GM19372 (cell line): ENCODE measurements at regions not wholly inside any gene's neighbourhood (a gene's known extent, or its start where the extent isn't known, plus 50 kb on each side); places are given as distances from the start of the nearest gene placed in this dataset.
"Not testable (repeated sequence)": the region's sequence is repeated elsewhere in the genome, so short reads cannot be mapped to it uniquely, and the experiment has no call there.

Source experiments
- ATAC-seq: cut with Tn5 transposase; IDR thresholded peaks from one replicate; pipeline ENCODE4 v1.9.1; 2021; ENCODE audit warnings: mild to moderate bottlenecking, low read depth, moderate library complexity; ENCODE audit not compliant: unreplicated experiment

DNA sequence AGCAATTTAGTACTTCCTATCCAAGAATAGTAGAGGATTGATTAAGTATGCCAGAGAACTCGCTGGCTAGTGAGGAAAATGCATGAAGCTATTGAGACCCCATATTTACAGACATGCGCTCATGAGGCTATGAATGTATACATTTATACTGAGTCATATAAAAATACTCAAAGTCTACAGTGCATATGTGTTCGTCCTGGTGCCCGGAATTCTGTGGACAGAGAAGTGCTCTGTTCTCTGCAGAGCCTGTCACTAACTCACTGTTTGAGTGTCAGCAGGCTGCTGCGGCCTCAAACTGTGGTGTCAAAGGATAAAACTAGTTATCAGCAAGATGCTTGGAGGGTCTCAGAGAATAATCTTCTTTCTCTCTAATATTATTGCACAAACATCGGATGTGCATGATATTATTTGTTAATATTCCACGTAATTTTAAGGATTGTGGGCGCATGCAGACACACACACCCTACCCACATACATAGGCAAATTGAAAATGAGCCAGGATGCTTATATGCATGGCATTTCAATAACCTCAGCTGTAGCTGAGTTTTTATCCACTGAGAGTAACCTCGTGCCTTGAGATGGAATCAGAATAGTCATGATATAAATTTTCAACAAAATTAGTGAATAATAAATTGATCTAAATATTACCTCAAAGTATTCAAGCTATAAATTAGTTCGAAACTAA, 50.0 kb upstream of the TSC22D2 start:
- no peak for ATAC-seq

- no peak for ATAC-seq
These were observed 51.0 kb upstream of the TSC22D2 start for GRCh38 chr3:150357140-150357539.

GRCh38 chr3:150355574-150355973, 52.5 kb upstream of the TSC22D2 start:
- ATAC-seq: no peak

DNA sequence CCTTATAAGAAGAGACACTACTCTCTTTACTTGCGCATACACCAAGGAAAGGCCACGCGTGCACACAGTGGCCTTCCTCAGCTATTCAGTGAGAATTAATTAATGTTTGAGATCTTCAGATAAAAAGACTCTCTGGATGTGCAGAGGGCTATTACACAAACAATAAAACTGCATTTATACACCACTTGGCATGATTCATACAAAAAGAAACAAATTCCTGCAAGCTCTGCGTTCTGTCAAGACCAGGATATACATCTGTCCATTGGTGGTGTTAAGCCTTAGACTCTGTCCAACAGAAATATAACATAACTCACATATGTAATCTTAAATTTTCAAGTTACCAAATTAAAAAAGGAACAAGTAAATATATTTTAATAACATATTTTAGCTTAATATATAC, 55.2 kb upstream of the TSC22D2 start:
- ATAC-seq: no peak

DNA sequence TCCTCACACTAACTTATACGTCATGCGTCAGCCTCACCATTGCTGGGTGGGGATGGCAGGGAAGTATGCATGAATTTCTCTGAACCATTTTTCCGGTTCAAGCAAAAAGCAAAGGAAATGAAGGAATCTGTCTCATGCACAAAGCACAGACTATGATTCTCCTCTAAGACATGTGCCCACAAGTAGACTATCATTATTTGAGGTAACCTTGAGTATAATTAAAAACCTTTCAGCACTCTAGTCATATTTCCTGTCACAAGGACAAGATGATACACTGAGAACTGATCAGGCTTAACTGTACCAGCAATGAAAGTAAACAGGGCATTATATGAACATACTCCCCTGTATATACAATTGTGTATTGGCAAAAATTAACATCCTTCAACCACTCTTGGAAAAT, 56.7 kb upstream of the TSC22D2 start:
- ATAC-seq: no peak

DNA sequence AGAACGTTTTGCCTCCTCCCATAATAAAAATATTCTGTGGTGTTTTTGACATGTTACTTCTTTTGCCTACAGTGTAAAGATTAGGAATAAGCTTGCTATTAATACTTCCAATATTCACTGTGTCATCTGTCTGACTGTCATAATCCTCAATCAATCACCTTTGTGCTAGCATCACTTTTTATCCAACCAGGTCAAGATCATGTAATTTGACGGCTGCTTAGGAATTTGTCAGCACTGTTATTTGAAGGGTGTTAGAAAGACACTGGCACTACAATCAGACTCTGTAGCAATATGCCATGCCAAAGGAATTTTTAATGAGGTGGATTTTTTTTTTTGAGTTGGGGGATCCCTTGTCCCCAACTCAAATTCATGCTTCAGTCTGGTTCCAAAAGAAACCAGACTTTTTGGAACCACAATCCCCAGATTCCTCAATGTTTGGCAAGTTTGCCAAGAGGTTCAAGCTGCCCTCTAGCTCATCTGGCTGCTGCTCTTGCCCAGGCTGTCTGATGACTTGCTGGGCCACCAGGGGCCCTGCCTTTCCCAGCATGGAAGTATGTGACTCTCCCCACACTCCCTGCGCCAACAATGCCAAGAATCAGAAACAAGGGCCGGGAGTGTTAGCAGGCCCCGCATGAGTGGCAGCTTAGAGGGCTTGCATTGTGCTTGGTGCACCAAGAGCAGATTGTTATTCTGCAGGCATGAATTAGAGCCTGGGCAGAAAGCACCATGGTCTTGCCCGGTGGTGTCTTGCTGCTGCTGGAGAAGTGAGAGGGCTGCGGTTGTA, 58.6 kb upstream of the TSC22D2 start:
- no peak for ATAC-seq

DNA sequence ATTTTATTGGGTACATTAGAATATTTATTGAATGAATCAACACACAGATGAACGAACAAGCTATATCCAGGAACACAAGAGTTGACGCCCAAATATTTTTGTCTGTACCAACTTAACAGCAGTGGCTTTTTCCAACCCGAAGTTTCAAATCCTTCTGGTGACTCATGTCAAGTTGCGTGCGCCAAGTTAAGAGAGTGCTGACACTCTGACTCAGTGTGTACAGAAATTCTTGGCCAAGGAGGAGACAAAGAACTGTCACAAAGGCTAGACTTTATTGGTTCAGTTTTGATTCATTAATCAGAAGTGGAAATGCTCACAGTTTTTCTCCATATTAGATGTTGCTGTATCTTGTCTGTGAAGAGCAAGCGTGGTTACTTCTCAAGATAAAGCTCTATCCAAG, 59.6 kb upstream of the TSC22D2 start:
- ATAC-seq: no peak

DNA sequence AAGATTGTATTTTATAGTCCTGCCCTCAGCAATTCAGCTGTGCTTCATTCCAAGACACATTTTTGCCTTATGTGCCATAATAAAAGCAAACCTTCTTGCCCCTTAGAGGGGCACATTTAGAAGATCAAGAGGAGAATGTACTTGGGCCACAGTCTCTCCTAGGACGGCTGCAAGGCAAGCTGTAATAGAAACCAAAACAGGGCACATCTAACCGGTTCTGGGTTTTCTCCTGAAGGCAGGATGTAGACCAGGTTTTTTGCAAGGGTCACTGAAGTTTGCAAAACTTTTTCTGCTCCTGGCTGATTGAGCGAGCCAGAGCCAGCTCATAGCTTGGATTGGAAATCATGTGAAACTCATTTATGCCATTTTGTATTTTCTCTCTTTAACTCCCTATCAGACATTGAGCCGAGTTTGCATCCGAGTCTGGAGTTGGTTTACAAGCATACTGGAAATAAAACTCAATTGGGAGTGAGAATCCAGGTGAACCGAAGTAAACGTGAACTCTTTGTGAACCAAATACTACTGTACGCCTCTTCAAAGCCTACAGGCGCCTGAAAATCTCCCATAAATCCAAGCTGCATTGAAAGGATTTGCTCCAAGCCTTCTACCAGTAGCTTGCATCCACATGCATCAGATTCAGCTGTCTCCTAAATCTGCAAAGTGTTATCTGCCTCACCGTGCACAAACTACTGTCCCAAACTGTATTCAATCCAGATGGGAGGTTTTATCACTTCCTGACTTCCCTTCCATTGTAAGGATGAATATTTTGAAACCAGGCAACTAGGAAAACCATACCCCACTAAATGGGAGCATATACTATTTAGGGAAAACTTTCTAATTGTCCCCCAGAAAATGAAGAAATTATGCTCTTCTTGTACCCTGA, 60.9 kb upstream of the TSC22D2 start:
- no peak for ATAC-seq

GRCh38 chr3:150346266-150346665, 61.8 kb upstream of the TSC22D2 start:
- ATAC-seq: no peak

DNA sequence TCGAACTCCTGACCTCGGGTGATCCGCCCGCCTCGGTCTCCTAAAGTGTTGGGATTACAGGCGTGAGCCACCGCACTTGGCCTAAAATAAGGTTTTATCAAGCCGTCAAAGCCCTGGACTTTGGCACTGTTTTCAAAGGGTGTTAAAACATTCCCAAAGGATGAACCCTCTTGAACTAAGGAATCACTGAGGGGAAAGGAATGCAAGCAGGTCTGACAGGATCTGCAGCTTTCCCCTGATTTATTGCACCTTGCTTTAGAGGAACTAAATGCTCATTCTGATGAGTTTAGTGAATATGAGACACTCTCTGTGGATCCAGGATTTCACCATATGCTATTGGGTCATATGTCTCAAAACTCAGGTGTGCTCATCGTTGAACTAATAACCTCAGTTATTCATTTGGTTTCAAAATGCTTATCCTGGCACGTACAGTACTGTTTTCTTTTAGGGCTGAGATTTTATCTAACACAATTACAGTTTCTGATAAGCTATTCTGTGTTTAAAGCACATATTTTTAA, 63.0 kb upstream of the TSC22D2 start:
- no peak for ATAC-seq

- no peak for ATAC-seq
These were observed 63.9 kb upstream of the TSC22D2 start for GRCh38 chr3:150344079-150344759.

GRCh38 chr3:150342896-150343467, 65.1 kb upstream of the TSC22D2 start:
- no peak for ATAC-seq

GRCh38 chr3:150341891-150342290, 66.2 kb upstream of the TSC22D2 start:
- no peak for ATAC-seq

GRCh38 chr3:150336363-150336762, 71.7 kb upstream of the TSC22D2 start:
- ATAC-seq: not testable (repeated sequence)

DNA sequence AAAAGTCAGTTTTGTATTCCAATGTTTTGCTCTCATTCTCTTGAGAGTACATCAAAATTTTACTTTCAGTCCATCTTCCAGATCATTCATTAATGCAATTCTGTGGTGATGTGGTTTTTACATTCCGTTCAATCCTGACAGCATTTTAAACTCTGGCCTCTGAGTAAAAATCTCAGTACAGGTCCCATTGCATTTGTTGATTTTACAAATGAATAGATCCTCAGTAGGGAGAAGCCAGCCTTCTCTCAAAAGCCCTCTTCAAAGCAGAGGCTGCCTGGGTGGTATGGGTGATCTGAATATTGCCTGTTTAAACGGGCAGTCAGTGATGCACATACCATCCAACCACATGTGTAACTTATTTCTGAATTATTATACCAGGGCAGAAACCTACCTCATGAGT, 72.5 kb upstream of the TSC22D2 start:
- no peak for ATAC-seq

DNA sequence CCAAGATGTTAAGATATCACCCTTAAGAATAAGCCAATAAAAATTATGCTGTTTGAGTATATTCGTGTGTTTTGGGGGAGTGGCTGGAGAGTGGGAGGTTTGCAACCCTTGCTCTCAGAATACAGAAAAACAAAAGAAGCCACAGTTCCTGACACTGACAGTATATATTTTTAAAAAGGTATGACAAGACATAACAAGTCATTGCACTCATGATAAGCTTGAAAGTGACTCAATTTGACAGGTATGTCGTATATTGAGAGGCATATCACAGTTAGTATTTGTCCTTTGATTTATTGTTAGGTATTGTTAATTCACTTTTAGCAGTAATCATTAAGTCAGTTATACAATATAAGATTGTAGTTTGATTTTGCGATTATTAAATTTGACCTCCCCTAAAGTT, 73.1 kb upstream of the TSC22D2 start:
- ATAC-seq: no peak

DNA sequence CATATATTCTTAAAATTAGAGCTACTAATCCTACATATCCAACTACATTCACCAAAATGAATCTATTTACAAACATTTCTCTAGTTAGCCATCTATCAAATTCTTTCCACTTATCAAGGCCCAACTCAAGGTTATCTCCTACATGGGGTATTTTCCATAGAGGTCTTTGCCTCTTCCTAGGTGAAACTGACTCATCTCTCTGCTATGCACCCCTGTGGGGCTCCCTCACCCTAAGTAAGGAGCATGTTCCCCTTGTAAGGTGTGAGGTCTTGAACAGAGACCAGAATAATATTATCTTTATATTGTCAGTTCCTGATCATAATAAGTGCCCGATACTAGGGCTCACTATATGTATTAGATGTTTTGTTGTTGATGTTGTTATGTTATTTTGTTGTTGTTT, 74.6 kb upstream of the TSC22D2 start:
- ATAC-seq: no peak

GRCh38 chr3:150331978-150332568, 76.0 kb upstream of the TSC22D2 start:
- ATAC-seq: no peak

DNA sequence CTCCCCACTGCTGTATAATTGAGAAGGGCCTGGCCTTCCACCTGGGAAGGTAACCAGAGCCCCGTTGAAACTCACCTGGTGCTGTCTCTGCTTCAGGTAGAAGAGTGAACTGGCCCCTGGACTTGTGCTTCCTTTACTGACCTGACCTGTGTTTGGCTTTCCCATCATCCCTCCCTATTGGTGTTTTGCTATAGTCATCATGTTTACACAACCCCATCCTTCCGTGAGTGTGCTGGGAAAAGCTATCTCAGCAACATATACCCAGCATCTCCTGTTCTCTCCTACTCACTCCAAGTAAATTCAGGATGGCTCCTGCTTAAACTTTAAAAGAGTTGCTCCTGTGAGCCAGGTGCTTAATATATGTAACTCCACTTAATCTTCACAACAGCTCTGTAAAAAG, 77.2 kb upstream of the TSC22D2 start:
- ATAC-seq: no peak

- ATAC-seq: no peak
These were observed 77.9 kb upstream of the TSC22D2 start for GRCh38 chr3:150330174-150330573.
